HEK293T (cell line): ENCODE measurements at regions not wholly inside any gene's neighbourhood (a gene's known extent, or its start where the extent isn't known, plus 50 kb on each side); places are given as distances from the start of the nearest gene placed in this dataset.

Source experiments
- ARNT ChIP-seq: fragments of 450-650 bp; IDR thresholded peaks from 2 replicates; pipeline ENCODE4 v1.6.1; 2017; ENCODE audit warnings: mild to moderate bottlenecking
- BHLHE40 ChIP-seq: fragments of 450-650 bp; IDR thresholded peaks from 2 replicates; pipeline ENCODE4 v1.6.1; 2016; ENCODE audit warnings: mild to moderate bottlenecking, moderate library complexity, borderline replicate concordance
- CTBP1 ChIP-seq: fragments of 450-650 bp; IDR thresholded peaks from 2 replicates; pipeline ENCODE4 v1.6.1; 2016; ENCODE audit warnings: borderline replicate concordance
- ELF4 ChIP-seq: fragments of 450-650 bp; IDR thresholded peaks from 2 replicates; pipeline ENCODE4 v1.6.1; 2017; ENCODE audit warnings: antibody characterized with exemption
- FOXA1 ChIP-seq: fragments of 450-650 bp; IDR thresholded peaks from 2 replicates; pipeline ENCODE4 v1.6.1; 2016; ENCODE audit warnings: mild to moderate bottlenecking
- FOXK2 ChIP-seq: fragments of 450-650 bp; IDR thresholded peaks from 2 replicates; pipeline ENCODE4 v1.6.1; 2016; ENCODE audit warnings: mild to moderate bottlenecking
- FOXM1 ChIP-seq: fragments of 450-650 bp; IDR thresholded peaks from 2 replicates; pipeline ENCODE4 v1.6.1; 2017; ENCODE audit warnings: mild to moderate bottlenecking, borderline replicate concordance
- L3MBTL2 ChIP-seq: fragments of 450-650 bp; conservative IDR thresholded peaks from 2 replicates; pipeline ENCODE4 v1.6.1; 2016; ENCODE audit warnings: mild to moderate bottlenecking
- LEF1 ChIP-seq: fragments of 450-650 bp; IDR thresholded peaks from 2 replicates; pipeline ENCODE4 v1.6.1; 2017; ENCODE audit warnings: mild to moderate bottlenecking, borderline replicate concordance
- PKNOX1 ChIP-seq: fragments of 450-650 bp; IDR thresholded peaks from 2 replicates; pipeline ENCODE4 v1.6.1; 2016
- SP1 ChIP-seq: fragments of 450-650 bp; IDR thresholded peaks from 2 replicates; pipeline ENCODE4 v1.6.1; 2017
- SUZ12 ChIP-seq: fragments of 450-650 bp; IDR thresholded peaks from 2 replicates; pipeline ENCODE4 v1.6.1; 2016; ENCODE audit warnings: mild to moderate bottlenecking
- TARDBP ChIP-seq: fragments of 450-650 bp; IDR thresholded peaks from 2 replicates; pipeline ENCODE4 v1.6.1; 2016
- ZNF384 ChIP-seq: fragments of 450-650 bp; IDR thresholded peaks from 2 replicates; pipeline ENCODE4 v1.6.1; 2016

GRCh38 chr10:44240584-44241205 is 144.2 kb downstream of the CXCL12 start:
- TF ChIP-seq ZNF384 (no peak), FOXM1 (no peak), SUZ12 (no peak), L3MBTL2 (no peak), TARDBP (no peak), ELF4 (no peak), BHLHE40 (no peak), FOXA1 (no peak), ARNT (no peak), CTBP1 (no peak), FOXK2 (no peak), SP1 (no peak), LEF1 (no peak), PKNOX1 (no peak)
